HepG2 (cell line): ENCODE measurements at regions not wholly inside any gene's neighbourhood (a gene's known extent, or its start where the extent isn't known, plus 50 kb on each side); places are given as distances from the start of the nearest gene placed in this dataset.

Source experiments
- ATAC-seq: fragments of 200-7000 bp; cut with Tn5 transposase; 3 replicates; pipeline ENCODE4 v1.9.1; 2020; ENCODE audit warnings: mild to moderate bottlenecking, moderate library complexity
- BruUV-seq: library from RNA; stranded (reverse); fragments of 400-500 nt; replicated peaks from 2 replicates; lab custom pipeline; 2021; lab: Mats Ljungman, UMichigan
- CTCF ChIA-PET: fragments of 300-600 bp; formaldehyde crosslinking; extraction: SDS; loops from one replicate; lab custom pipeline; 2021; ENCODE audit warnings: low total read pairs, inconsistent platforms, low intra/inter-chr PET ratio; lab: Yijun Ruan, JAX
- POLR2A ChIA-PET: fragments of 350-600 bp; sonication (Branson Sonifier 250); formaldehyde crosslinking; loops from one replicate; lab custom pipeline; 2020; ENCODE audit warnings: antibody characterized with exemption, inconsistent platforms; lab: Yijun Ruan, JAX
- DNase-seq: peaks from one replicate; pipeline ENCODE4 v3.0.0-alpha.2; 2015; ENCODE audit warnings: low spot score
- FAIRE-seq: peaks from 3 replicates; lab custom pipeline; 2011; peaks lifted over from hg19 to GRCh38; lab: Jason Lieb, UNC
- H2AFZ ChIP-seq: one replicate; pipeline ENCODE4 v1.6.1; 2011; ENCODE audit warnings: low read length, inconsistent platforms
- H3K27ac ChIP-seq: fragments of 300-600 bp; 3 replicates; pipeline ENCODE4 v1.8.0; 2011; ENCODE audit warnings: mixed run types, mild to moderate bottlenecking, mixed read lengths, low read length, inconsistent platforms; ENCODE audit not compliant: insufficient read depth; ENCODE audit errors: extremely low read length
- H3K27me3 ChIP-seq, 2 experiments: fragments of 200-600 bp in 1 of 2; 2 replicates in 1 of 2; 3 replicates in 1 of 2; pipeline versions ENCODE4 v1.6.0 to v1.8.0; 2011; ENCODE audit warnings: low read length in 2 of 2, mild to moderate bottlenecking in 2 of 2, moderate library complexity in 2 of 2, inconsistent platforms in 1 of 2; ENCODE audit not compliant: insufficient read depth in 2 of 2, control insufficient read depth in 1 of 2
- H3K36me3 ChIP-seq, 2 experiments: fragments of 200-600 bp in 1 of 2; replicated peaks in 1 of 2; 2 replicates in 1 of 2; 3 replicates in 1 of 2; pipeline versions ENCODE4 v1.5.1 to v1.8.0; 2011; ENCODE audit warnings: low read length in 2 of 2, inconsistent platforms in 1 of 2; ENCODE audit not compliant: insufficient read depth in 2 of 2, control insufficient read depth in 1 of 2
- H3K4me1 ChIP-seq: 2 replicates; pipeline ENCODE4 v1.5.1; 2012; ENCODE audit warnings: low read length, inconsistent platforms; ENCODE audit not compliant: insufficient read depth
- H3K4me2 ChIP-seq: 2 replicates; pipeline ENCODE4 v1.6.0; 2011; ENCODE audit warnings: low read depth, low read length, inconsistent platforms
- H3K4me3 ChIP-seq, 3 experiments: fragments of 200-600 bp in 1 of 3; sonication (generic), shearing (Covaris generic) in 1 of 3; replicated peaks in 1 of 3; 2 replicates each; pipeline ENCODE4 v1.5.1; 2011 to 2016; ENCODE audit warnings: low read length in 3 of 3, inconsistent platforms in 2 of 3, low read depth in 2 of 3, mild to moderate bottlenecking in 2 of 3, control low read depth in 1 of 3, mixed read lengths in 1 of 3; ENCODE audit not compliant: insufficient read depth in 1 of 3
- H3K79me2 ChIP-seq: one replicate; pipeline ENCODE4 v1.6.1; 2011; ENCODE audit warnings: low read length, inconsistent platforms; ENCODE audit not compliant: insufficient read depth
- H3K9ac ChIP-seq: 2 replicates; pipeline ENCODE4 v1.6.0; 2011; ENCODE audit warnings: mild to moderate bottlenecking, low read depth, low read length, inconsistent platforms; ENCODE audit not compliant: insufficient read depth
- H3K9me3 ChIP-seq: 2 replicates; pipeline ENCODE4 v1.5.1; 2012; ENCODE audit warnings: mild to moderate bottlenecking, low read length
- H4K20me1 ChIP-seq: 2 replicates; pipeline ENCODE4 v1.6.0; 2011; ENCODE audit warnings: inconsistent platforms, mild to moderate bottlenecking, low read length, moderate library complexity; ENCODE audit not compliant: insufficient read depth
- ARHGAP35 ChIP-seq: sonication (generic); formaldehyde crosslinking; IDR thresholded peaks from 2 replicates; pipeline ENCODE4 v1.9.0; 2022; ENCODE audit warnings: mild to moderate bottlenecking, inconsistent platforms, moderate library complexity, missing genetic modification reagents, borderline replicate concordance
- ARNT2 ChIP-seq: sonication (generic); formaldehyde crosslinking; IDR thresholded peaks from 2 replicates; pipeline ENCODE4 v1.8.0; 2022; ENCODE audit warnings: mild to moderate bottlenecking, low read depth, missing genetic modification reagents, moderate library complexity
- BRF2 ChIP-seq: sonication (generic); formaldehyde crosslinking; IDR thresholded peaks from 2 replicates; pipeline ENCODE4 v1.8.1; 2022; ENCODE audit warnings: mild to moderate bottlenecking, missing genetic modification reagents
- EP300 ChIP-seq, 3 experiments: sonication (generic) in 1 of 3; formaldehyde crosslinking in 1 of 3; IDR thresholded peaks; 2 replicates each; pipeline versions ENCODE4 v1.5.1 to v1.6.1; 2011 to 2020; ENCODE audit warnings: low read depth in 2 of 3, low read length in 2 of 3, borderline replicate concordance in 1 of 3, improper control_type of control experiment in 1 of 3, mild to moderate bottlenecking in 1 of 3, missing genetic modification reagents in 1 of 3, moderate library complexity in 1 of 3
- PBX3 ChIP-seq: sonication (generic); formaldehyde crosslinking; IDR thresholded peaks from 2 replicates; pipeline ENCODE4 v1.8.1; 2023; ENCODE audit warnings: missing genetic modification reagents, inconsistent platforms, borderline replicate concordance
- RBAK ChIP-seq: sonication (generic); formaldehyde crosslinking; IDR thresholded peaks from 2 replicates; pipeline ENCODE4 v1.5.1; 2020; ENCODE audit warnings: mild to moderate bottlenecking, missing genetic modification reagents
- ZNF432 ChIP-seq: sonication (generic); formaldehyde crosslinking; IDR thresholded peaks from 2 replicates; pipeline ENCODE4 v1.5.0; 2020; ENCODE audit warnings: missing genetic modification reagents, mild to moderate bottlenecking, borderline replicate concordance
- ZNF468 ChIP-seq: sonication (generic); formaldehyde crosslinking; IDR thresholded peaks from 2 replicates; pipeline ENCODE4 v1.8.0; 2022; ENCODE audit warnings: mild to moderate bottlenecking, moderate library complexity, missing genetic modification reagents
- ZXDC ChIP-seq: sonication (generic); formaldehyde crosslinking; IDR thresholded peaks from 2 replicates; pipeline ENCODE4 v1.5.0; 2020; ENCODE audit warnings: mild to moderate bottlenecking, missing genetic modification reagents
- WGBS: methylation state at CpG from one replicate; pipeline ENCODE4 v1.1.6; 2017; ENCODE audit warnings: low lambda C conversion rate; 5-methylcytosine and 5-hydroxymethylcytosine counted together
- in situ Hi-C: cut with HindIII; loops from 2 replicates; pipeline ENCODE4 v1.10.0; 2017; ENCODE audit warnings: low pct_unique_long_range_greater_than_20kb; ENCODE audit not compliant: extremely low pct_ligation_motif_present
- intact Hi-C: fragments of 100-400 bp; cut with micrococcal nuclease; formaldehyde crosslinking; loops from one replicate; pipeline ENCODE4 v1.10.0; 2022; ENCODE audit not compliant: unreplicated experiment

- no peak overlapping the region for H2AFZ ChIP-seq
- WGBS = 0% methylated on average over 1 of the region's 4 CpGs
- intact Hi-C loops (no loop called here), in situ Hi-C loops (no loop called here)
- CTCF ChIA-PET = no interaction called here
- H3K4me3 ChIP-seq = no peak overlapping the region
- H3K27ac ChIP-seq = no peak overlapping the region
- H3K9me3 ChIP-seq = peaks cover 26% of the 10 kb centered on the region
- no peak for FAIRE-seq
- POLR2A ChIA-PET = no interaction called here
- no TSS peak for BruUV-seq
- no peak for ATAC-seq
- DNase-seq = no peak
- no peaks in the 10 kb centered on the region for H3K79me2 ChIP-seq
- no peaks in the 10 kb centered on the region for H3K36me3 ChIP-seq
- TF ChIP-seq ZXDC (CRISPR knock-in tag) = no peak
- no peak for TF ChIP-seq EP300 (IDR thresholded peaks at IDR 0.05; ENCODE audit: low read depth in 2 of 2, low read length in 2 of 2)
- no peak for TF ChIP-seq EP300 (CRISPR knock-in tag; IDR thresholded peaks at IDR 0.05; ENCODE audit: borderline replicate concordance)
- H3K27me3 ChIP-seq = no peaks in the 10 kb centered on the region
- H3K9ac ChIP-seq = no peak overlapping the region
- H3K4me1 ChIP-seq = no peaks in the 10 kb centered on the region
- no peaks in the 10 kb centered on the region for H4K20me1 ChIP-seq
- H3K4me2 ChIP-seq = no peak overlapping the region
Measured at GRCh38 chrX:33987458-33987857, 144.7 kb downstream of the FAM47A start.

- Histone ChIP-seq H3K4me1 (no peaks in the 10 kb centered on the region), H3K9me3 (peaks cover 55% of the 10 kb centered on the region), H3K4me3 (no peak overlapping the region), H2AFZ (no peak overlapping the region), H3K79me2 (no peaks in the 10 kb centered on the region), H3K36me3 (no peaks in the 10 kb centered on the region), H3K9ac (no peak overlapping the region), H3K27me3 (no peaks in the 10 kb centered on the region), H3K27ac (no peak overlapping the region), H3K4me2 (no peak overlapping the region), H4K20me1 (no peaks in the 10 kb centered on the region)
- intact Hi-C loops (no loop called here), in situ Hi-C loops (no loop called here)
- ATAC-seq (no peak), FAIRE-seq (no peak), DNase-seq (no peak)
- BruUV-seq = no TSS peak
- ChIA-PET CTCF (no interaction called here), POLR2A (no interaction called here)
- no CpG with 5 or more reads among the region's 6 CpGs for WGBS
- TF ChIP-seq RBAK = no peak
- TF ChIP-seq BRF2 = no peak
- TF ChIP-seq ARHGAP35 (CRISPR knock-in tag) = no peak
- no peak for TF ChIP-seq ARNT2
- TF ChIP-seq ZNF432 = no peak
- no peak for TF ChIP-seq PBX3 (CRISPR knock-in tag)
- TF ChIP-seq ZNF468 (CRISPR knock-in tag) = no peak
Measured at GRCh38 chrX:33974676-33975075, 157.4 kb downstream of the FAM47A start.
